NOMO-1 treated with dmso at 0.1 percent for 144 hours (cell line): ENCODE measurements at regions not wholly inside any gene's neighbourhood (a gene's known extent, or its start where the extent isn't known, plus 50 kb on each side); places are given as distances from the start of the nearest gene placed in this dataset.

Experiments used
- DNase-seq: peaks from one replicate; lab custom pipeline; 2025; ENCODE audit not compliant: unreplicated experiment; lab: John Stamatoyannopoulos, UW

- no peak for DNase-seq
These were observed 211.1 kb upstream of the RGS6 start for GRCh38 chr14:71720978-71721624.

GRCh38 chr14:71721791-71722190 lies 210.4 kb upstream of the RGS6 start:
- DNase-seq = no peak

- no peak for DNase-seq
These were observed 209.3 kb upstream of the RGS6 start for GRCh38 chr14:71722885-71723284.

- DNase-seq = peak; percentile 47
These were observed 206.2 kb upstream of the RGS6 start for GRCh38 chr14:71725922-71726579.

GRCh38 chr14:71726580-71727021 lies 205.6 kb upstream of the RGS6 start:
- no peak for DNase-seq

GRCh38 chr14:71728386-71728785 lies 203.8 kb upstream of the RGS6 start:
- DNase-seq = no peak

GRCh38 chr14:71729596-71729995 lies 202.6 kb upstream of the RGS6 start:
- DNase-seq = no peak

GRCh38 chr14:71730471-71730870 lies 201.8 kb upstream of the RGS6 start:
- DNase-seq = no peak

GRCh38 chr14:71731096-71731495 lies 201.1 kb upstream of the RGS6 start:
- DNase-seq = no peak

- no peak for DNase-seq
These were observed 198.9 kb upstream of the RGS6 start for GRCh38 chr14:71733210-71733883.

GRCh38 chr14:71734076-71734475 lies 198.2 kb upstream of the RGS6 start:
- DNase-seq = no peak

- no peak for DNase-seq
These were observed 197.3 kb upstream of the RGS6 start for GRCh38 chr14:71734885-71735284.

GRCh38 chr14:71737760-71738159 lies 194.5 kb upstream of the RGS6 start:
- DNase-seq = no peak

GRCh38 chr14:71739273-71739990 lies 192.8 kb upstream of the RGS6 start:
- no peak for DNase-seq

GRCh38 chr14:71741241-71741640 lies 191.0 kb upstream of the RGS6 start:
- no peak for DNase-seq

GRCh38 chr14:71742485-71742884 lies 189.7 kb upstream of the RGS6 start:
- DNase-seq = no peak

- no peak for DNase-seq
These were observed 187.2 kb upstream of the RGS6 start for GRCh38 chr14:71745072-71745471.

GRCh38 chr14:71748196-71748595 lies 184.0 kb upstream of the RGS6 start:
- DNase-seq = no peak

- DNase-seq = peak; percentile 2
These were observed 182.5 kb upstream of the RGS6 start for GRCh38 chr14:71749613-71750238.

- no peak for DNase-seq
These were observed 181.0 kb upstream of the RGS6 start for GRCh38 chr14:71751264-71751663.

GRCh38 chr14:71752111-71752738 lies 180.0 kb upstream of the RGS6 start:
- no peak for DNase-seq
